NCI-H187 treated with DMSO at 0.1 percent for 48 hours (cell line): ENCODE measurements at regions not wholly inside any gene's neighbourhood (a gene's known extent, or its start where the extent isn't known, plus 50 kb on each side); places are given as distances from the start of the nearest gene placed in this dataset.
"Not testable (repeated sequence)": the region's sequence is repeated elsewhere in the genome, so short reads cannot be mapped to it uniquely, and the experiment has no call there.

Experiments
- DNase-seq: peaks from one replicate; lab custom pipeline; 2025; lab: John Stamatoyannopoulos, UW

DNA sequence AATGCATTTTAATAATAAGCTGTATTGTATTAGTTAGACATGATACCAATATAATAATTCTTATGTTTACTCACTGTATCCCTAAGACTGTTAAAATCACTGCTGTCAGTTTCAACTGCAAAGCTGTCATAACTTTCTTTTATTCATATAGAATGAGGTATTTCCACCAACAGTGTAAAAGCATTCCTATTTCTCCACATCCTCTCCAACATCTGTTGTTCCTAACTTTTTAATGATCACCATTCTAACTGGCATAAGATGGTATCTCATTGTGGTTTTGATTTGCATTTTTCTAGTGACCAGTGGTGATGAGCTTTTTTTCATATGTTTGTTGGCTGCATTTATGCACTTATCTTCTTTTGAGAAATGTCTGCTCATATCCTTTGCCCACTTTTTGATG, 177.6 kb upstream of the MME start:
- DNase-seq, result not testable (repeated sequence)

DNA sequence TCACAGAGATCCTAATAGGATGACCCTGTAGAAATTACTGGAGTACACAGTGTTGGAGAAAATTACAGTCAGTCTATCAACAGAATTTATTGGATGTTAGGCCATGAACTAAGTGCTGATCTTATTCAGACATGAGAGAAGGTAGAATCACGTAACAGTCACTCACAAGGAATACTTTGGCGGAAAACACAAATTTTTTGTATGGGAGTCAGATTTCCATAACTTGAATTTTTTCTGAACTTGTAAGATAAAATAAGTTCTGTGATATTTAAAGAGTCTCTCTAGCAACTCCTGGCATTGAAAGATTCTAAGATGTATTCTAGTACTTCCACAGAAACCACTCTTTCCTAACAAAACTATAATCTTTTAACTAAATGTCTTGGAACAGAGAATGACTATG, 178.8 kb upstream of the MME start:
- no peak for DNase-seq

DNA sequence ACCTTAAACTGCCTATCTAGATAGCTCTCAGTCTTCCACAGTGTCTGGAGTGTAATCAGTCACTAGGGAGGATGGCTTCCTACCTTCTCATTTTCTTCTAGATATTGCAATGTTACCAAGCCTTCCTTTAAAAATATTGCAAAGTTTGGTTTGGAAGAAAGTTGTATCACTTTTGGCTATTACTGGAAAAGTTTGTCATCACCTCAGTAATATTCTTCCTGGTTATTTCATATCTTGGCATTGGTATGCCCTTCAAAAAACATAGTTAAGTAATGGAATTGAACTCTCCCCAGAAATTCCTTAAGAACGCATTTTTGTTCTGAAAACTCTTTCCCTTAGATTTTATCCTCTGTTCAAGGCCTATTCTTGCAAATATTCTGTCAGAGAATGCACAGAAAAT, 179.3 kb upstream of the MME start:
- no peak for DNase-seq

DNA sequence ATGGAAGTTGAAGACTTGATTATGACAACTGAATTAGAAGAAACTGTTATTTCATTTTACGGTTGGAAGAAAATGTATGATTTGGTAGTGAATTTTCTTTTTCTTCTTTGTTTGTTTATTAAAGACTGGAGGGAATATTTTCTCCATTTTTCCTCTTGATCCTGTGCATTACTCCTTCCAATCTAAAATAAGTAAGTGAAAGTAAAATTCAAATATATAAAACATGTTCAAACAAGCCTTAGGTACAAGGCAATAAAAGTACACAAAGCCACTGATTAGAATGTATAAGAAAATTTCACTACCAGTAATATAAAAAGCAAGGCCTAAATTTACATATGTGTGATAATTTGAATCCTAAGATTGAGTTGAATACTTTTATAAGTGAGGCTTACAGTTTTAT, 181.2 kb upstream of the MME start:
- no peak for DNase-seq

DNA sequence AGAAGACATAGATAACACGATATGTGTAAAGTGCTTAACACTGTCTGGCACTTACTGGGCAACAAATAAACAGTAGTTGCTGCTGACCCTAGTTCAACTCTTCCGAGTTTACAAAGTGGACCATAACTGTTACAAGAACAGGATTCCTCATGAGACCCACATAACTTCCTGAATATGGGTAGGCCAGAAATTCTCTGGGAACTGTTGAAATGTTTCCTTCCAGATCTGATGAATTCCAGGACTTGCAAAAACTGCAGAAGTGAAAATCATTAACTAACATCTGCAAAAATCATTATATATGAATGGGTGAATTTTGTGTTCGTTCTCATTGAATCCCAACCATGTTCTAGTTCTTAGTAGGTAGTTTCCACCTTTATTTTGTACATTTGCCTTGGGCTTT, 181.7 kb upstream of the MME start:
- no peak for DNase-seq

DNA sequence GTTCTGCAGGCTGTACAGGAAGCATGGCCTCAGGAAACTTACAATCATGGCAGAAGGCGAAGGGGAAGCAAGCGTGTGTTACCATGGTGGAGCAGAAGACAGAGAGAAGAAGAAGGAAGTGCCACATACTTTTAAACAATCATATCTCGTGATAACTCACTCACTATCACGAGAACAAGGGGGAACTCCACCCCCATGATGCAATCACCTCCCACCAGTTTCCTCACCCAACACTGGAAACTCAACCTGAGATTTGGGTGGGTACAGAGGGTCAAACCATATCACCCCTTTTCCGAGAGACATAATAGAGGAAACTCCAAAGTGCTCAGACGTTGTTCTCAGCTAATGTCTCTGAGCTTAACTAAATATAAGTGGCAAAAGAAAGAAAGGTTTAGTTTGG, 186.3 kb upstream of the MME start:
- DNase-seq, result no peak

DNA sequence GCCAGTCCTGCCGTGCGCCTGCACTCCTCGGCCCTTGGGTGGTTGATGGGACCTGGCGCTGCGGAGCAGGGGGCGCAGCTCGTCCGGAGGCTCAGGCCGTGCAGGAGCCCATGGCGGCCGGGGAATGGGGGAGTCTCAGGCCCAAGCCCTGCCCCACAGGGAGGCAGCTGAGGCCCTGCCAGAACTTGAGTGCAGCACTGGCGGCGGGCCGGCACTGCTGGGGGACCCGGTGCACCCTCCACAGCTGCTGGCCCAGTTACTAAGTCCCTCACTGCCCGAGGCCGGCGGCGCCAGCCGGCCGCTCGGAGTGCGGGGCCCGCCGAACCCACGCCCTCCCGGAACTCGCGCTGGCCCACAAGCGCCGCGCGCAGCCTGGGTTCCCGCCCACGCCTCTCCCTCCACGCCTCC, 190.9 kb upstream of the MME start:
- no peak for DNase-seq

DNA sequence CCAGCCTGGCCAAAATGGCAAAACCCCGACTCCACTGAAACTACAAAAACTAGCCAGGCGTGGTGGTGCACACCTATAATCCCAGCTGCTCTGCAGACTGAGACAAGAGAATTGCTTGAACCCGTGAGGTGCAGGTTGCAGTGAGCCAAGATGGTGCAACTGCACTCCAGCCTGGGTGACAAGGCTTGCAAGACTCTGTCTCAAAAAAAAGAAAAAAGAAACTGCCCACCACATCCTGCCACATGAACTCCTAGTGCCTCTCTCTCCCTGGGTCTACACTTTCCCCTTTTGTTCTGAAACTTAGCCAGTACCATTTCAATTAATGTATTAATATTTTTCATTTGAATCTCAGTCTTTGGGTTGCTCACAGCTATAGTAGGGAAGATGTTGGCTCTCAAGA, 192.2 kb upstream of the MME start:
- no peak for DNase-seq

DNA sequence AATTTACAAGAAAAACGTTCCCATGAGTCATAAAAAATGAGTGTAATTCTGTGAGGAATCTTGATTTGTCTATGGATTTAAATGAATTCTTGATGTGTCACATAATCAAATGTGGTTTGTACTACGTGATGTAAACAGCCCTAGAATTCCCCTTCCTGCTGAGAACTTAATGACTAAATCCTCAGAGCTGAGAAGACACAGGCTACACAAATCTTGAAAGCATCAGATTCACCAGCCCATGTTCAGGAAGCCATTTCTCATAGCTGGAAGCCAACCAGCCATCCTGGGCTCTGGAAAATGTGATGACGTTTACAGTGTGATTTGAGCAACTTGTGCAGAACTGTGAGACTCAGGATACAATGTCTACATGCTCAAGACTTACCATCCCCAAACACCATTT, 193.7 kb upstream of the MME start:
- no peak for DNase-seq

DNA sequence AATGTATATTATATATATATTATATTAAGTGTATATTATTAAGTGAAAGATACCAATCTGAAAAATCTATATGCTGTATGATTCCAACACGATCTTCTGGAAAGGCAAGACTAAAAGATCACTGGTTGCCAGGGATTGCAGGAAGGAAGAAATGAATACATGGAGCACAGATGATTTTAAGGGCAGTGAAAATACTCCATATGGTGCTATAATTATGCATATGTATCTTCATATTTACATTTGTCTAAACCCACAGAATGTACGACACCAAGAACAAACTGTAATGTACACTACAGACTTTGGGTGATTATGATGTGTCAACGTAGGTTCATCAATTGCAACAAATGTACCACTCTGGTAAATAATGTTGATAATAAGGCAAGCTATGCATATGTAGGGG, 194.7 kb upstream of the MME start:
- no peak for DNase-seq

DNA sequence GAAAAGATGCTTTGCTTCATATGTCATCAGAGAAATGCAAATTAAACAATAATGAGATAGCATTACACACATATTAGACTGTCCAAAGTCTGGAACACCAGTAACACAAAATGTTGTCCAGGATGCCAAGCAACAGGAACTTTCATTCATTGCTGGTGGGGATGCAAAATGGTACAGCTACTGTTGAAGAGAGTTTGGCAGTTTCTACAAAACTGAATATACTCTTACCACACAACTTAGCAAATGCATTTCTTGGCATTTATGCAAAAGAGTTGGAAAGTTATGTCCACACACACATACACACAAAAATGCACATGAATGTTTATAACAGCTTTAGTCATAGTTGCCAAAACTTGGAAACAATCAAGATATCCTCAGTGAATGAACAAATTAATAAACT, 195.2 kb upstream of the MME start:
- DNase-seq, result no peak

DNA sequence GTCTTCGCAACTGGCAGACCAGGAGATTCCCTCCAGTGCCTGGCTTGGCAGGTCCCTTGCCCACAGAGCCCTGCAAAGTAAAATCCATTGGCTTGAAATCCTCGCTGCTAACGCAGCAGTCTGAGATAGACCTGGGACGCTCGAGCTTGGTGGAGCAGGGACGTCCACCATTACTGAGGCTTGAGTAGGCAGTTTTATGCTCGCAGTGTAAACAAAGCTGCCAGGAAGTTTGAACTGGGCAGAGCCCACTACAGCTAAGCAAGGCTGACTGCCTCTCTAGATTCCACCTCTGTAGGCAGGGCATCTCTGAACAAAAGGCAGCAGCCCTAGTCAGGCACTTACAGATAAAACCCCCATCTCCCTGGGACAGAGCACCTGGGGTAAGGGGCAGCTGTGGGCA, 205.0 kb upstream of the MME start:
- DNase-seq, result no peak

DNA sequence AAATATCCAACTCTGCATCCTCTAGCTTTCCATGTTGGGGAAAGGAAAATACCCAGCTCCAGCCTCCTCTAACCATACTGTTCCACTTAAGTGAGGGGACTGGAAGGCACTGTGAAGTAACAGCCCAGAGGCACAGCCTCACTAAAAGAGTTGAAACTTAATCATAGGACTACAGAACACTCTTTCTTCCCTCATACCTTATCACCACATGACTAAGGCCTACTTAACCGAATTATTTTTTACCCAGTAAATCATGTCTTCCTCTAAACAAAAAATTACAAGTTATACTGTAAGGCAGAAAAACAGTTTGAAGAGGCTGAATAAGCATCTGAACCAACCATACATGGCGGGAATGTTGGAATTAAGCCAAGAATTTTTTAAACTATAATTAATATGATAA, 207.4 kb upstream of the MME start:
- no peak for DNase-seq

DNA sequence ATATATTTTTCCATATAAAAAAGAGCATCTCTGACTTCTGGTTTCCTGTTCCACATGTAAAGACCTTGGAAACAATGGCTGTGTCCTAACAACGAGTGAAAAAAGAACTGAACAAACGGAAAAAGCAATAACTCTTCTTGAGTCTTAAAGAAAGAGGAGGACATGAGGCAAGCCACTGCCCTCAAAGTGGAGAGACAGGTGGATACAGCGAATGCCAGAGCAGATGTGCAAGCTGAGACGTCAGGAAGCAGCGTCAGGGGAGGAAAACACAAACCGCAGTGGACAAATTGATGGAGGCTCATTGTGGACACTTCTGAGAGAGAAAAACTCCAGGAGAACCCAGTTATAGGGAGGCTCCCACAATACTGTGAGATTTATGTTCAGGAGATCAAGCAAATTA, 208.0 kb upstream of the MME start:
- no peak for DNase-seq

DNA sequence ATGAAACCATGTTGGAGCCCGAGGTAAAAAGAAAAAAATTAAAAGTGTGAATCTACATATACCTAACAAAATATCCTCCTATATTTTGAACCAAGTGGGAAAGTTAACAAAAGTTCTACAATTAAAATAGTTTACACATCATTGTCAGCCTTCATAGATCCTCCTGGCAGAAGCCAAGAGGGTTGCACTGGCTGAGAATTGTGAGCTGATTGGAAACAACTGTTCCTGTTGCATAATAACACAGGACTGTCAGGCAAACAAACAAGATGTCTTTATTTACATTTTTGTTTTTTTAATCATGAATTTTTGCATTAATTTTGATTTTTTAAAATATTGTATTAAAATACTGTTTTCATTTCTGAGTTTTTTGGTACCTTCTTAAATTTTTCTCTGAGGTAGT, 215.2 kb upstream of the MME start:
- no peak for DNase-seq

DNA sequence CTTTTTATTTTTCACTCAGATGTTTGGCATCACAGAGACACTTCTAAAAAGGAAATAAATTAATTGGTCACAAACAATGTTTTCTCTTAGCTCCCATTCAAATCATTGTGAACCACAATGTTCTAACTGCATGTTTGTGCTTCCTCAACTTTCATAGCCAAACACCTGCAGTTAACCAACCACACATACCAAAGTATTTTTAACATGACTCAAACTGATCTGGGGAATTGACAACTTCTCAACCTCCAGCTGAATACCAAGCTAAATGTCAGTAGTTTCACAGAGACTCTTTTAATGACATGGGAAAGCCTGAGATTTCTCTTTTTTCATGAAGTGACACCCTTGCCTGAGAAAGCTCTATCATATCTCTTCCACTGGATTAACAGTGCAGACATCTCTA, 217.9 kb upstream of the MME start:
- DNase-seq, result no peak

DNA sequence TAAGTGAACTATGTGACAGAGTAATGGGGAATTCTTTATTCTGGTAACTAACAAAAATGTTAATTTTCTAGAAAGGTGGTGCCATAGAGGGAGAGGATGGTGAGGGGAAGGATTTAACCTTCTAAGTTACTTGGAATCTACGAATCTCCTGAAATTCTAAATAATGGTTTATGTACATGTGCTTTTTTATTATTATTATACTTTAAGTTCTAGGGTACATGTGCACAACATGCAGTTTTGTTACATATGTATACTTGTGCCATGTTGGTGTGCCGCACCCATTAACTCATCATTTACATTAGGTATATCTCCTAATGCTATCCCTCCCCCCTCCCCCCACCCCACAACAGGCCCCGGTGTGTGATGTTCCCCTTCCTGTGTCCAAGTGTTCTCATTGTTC, 227.1 kb upstream of the MME start:
- DNase-seq, result not testable (repeated sequence)

DNA sequence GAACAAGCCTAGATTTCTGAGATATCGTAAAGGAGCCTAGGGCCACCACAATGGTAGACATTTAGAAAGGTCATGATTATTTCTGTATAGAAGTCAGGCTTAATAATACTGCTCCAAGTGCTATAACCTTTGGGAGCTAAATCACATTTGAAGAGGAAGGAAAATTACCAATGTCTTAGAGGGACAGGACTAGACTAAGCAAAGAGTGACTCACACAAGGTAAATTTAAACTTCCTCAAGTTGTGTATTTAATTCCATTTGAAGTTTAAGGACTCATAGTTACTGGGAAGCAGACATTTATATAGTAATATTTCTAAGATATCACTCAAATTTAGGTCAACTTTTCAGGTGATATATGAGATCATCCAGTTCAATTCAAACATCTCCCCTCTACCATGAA, 227.6 kb upstream of the MME start:
- DNase-seq, result no peak

DNA sequence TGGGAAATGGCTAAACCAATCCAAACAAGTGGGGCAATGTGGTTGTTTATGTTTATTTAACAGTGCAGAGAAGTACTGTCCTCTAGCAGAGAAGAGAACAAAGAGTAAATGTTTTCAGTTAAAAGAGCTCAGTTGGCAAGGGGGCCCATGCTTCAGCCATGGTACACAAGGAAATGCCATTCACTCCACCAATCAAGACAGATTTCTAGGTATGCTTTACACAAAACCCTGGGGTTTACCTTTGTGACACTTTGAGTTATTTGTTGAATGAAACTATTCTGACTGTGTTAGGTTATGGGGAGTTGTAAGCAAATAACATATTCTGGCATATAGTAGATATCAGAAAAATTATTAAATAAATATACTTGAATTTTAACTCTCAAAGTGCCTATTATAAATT, 228.5 kb upstream of the MME start:
- DNase-seq, result no peak

DNA sequence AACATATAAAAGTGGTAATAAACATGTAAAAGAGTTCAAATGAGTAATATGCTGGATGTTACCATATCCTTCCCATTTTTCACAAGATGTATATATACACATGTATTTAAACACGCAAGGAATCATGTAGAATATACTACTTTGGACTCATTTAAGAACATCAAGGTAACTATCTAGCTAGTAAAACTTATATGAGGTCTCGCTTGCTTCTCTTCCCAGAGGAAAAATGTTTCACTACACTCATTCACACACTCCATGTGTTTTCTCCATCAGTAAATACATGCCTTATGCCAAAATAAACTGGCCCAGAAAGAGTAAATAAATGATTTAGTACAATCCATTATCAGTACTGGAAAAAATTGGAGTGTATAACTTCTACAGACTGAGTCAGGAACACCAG, 229.2 kb upstream of the MME start:
- no peak for DNase-seq

DNA sequence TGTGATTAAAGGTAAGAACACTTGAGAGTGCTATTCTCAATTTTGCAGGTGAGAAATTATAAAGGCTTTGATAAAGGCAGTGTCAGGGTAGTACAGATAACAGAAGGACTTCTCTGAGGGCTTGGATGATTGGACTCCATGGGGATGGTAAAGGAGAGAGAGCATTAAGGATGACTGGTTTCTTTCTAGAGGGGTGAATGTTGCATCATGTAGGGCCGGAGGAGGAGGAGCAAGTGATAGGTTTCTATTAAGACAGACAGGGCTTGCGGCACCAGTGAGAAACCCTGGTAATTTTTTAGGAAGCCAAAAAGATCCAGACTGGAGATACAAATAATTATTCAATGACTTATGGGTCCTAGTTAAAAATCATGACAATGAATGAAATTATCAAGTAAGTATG, 230.7 kb upstream of the MME start:
- no peak for DNase-seq

DNA sequence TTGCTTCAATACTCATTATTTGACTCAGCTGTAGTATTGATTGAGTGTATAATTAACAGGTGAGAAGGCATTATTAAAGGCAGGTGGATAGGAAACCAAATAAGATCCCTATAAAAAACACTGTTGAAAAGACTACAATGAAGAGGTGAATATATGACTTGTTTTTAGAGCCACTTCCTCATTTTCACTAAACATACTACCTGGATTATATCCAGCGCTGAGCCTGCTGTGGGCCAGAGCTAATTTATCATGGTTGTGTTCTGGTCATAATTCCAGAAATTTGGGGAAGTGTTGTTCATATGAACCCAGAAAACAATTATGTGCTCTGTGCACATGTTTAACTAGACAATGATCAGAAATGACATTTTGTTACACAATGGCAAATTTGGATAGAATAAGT, 235.3 kb upstream of the MME start:
- DNase-seq, result no peak

DNA sequence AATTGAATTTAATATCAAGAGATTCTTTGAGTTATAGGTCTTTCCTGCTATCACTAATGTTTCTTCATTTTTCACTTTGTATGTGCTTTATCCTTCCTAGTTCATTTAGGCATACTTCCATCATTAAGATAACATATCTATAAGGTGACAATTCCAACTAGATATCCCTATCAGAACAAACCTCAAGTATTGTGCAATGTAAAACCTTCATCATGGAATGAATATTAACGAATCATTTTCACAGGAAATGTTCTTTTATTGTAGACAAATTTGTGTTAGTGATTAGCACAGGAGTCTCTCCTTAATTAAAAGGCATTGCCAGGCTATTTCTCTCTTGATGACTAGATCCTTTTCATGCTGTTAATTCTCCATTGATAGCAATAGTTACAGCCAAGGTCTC, 236.5 kb upstream of the MME start:
- no peak for DNase-seq

DNA sequence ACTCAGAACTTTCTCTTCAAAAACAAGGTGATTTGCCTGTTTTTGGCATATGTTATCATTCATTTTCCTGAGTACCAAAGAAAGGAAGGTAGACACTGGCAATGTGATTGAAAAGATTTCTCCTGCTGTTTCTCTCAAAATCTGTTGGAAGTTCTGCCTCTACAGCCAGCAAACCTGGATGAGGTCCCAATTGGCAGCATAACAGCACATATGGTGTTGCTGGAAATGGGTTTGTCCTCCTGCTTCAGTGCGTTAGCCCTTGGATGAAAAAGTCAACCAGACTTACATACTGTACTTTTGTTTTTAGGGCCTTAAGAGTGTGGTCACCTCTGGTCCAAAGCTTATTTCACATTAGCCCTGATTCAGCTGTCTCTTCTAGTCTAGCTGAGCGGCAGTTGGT, 237.6 kb upstream of the MME start:
- no peak for DNase-seq

DNA sequence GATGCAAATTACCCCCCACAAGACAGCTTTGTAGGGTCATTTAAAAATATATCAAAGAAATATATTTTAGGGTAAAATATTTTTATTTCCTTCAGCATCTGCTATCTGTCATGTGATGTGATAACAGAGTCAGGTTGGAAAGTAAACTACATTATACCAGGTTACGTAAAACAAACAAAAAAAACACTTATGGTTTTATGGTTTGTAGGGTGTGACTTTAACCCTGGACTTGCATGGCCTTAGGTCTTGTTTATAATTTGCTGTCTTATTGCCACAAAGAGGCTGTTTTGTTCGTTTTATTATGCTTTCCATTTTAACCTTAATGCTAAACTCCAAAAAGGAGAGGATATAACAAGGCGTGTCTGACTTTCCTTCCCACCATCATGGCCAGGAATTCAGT, 244.5 kb upstream of the MME start:
- no peak for DNase-seq

DNA sequence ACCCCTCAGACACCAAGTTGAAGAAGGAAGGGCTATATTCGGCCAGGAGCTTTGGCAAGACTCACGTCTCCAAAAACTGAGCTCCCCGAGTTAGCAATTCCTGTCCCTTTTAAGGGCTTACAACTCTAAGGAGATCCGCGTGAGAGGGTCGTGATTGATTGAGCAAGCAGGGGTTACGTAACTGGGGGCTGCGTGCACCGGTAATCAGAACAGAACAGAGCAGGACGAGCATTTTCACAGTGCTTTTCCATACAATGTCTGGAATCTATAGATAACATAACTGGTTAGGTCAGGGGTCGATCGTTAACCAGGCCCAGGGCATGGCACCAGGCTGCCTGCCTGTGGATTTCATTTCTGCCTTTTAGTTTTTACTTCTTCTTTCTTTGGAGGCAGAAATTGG, 245.3 kb upstream of the MME start:
- not testable (repeated sequence) for DNase-seq
